SIG-M5 treated with dmso at 0.1 percent for 504 hours (cell line): ENCODE measurements at regions not wholly inside any gene's neighbourhood (a gene's known extent, or its start where the extent isn't known, plus 50 kb on each side); places are given as distances from the start of the nearest gene placed in this dataset.
"Not testable (repeated sequence)": the region's sequence is repeated elsewhere in the genome, so short reads cannot be mapped to it uniquely, and the experiment has no call there.

ENCODE experiments used
- DNase-seq: peaks from one replicate; lab custom pipeline; 2025; ENCODE audit not compliant: unreplicated experiment; lab: John Stamatoyannopoulos, UW

DNA sequence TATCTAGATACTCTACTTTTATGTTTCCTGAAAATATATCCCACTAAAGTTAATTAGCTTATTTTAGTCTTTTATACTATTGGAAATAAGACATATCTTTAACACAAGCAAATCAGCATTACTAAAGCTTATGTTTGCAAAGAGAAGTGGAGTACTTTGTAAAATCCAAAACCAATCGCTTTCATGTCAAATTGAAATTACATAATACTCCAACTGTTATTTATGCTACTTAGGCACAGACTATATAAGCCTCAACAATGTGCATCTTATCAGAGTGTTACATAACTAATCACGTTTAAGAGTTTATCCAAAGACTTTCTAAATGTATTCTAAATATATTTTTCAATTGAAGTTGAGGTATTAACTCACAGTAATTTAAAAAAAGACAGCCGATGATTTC is 200.0 kb downstream of the PCDH20 start:
- no peak for DNase-seq

DNA sequence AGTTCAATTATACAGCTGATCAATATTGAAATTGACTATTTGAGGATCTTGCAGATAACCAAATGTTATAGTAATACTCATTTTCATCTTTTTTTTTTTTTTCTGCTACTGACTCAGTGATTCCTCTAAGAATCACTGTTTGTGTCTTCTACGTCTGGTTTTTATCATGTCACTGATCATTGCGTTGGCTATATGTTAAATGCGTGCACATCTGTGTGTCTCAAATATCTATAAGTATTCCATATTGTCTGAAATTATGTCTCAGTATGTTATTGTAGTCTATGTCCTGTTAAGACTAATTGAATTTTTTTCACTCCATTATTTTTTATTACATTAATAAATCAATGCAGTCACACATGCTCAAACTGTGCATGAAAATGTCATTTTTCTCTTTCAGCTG is 200.5 kb downstream of the PCDH20 start:
- DNase-seq, result no peak

DNA sequence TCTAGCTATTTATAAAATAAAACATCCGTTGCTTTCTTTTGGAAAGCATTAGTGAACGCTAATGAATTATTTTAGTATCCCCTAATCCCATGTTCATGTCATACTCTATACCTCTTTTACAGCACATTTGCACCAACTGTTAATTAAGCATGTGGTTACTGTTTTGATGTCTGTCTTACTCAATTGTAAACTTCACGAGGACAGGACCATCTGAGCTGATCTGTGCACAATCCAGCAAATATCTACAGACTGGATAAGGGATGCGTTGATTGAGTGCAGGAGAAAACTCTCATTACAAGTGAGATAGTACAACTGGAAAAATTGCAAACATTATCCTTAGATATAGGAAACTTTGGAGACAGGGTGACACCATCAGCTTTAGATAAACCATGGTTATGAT is 201.1 kb downstream of the PCDH20 start:
- no peak for DNase-seq

DNA sequence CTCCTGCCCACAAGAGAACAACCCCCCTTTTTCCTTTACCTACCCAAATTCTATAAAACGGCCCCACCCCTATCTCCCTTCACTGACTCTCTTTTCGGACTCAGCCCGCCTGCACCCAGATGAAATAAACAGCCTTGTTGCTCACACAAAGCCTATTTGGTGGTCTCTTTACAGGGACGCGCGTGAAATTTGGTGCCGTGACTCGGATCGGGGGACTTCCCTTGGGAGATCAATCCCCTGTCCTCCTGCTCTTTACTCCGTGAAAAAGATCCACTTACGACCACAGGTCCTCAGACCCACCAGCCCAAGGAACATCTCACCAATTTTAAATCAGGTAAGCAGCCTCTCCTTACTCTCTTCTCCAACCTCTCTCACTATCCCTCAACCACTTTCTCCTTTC is 209.8 kb downstream of the PCDH20 start:
- not testable (repeated sequence) for DNase-seq

DNA sequence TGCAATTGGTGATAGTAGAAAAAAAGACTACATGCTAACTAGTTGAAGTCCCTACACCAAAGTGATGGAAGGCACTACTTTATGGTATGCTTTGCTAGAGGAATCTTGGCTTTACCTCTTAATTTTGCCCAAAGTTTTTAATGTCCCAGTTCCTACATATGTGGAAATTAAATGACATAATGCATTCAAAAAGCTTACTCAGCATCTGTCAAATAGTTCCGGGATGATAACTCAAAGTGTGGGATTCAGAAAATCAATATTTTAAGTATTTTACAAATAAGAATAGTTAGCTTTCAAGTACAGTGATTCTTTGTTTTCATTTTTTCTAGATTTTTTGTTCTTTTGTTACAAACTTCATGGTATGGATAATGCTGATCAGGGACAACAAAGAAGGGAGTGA is 211.6 kb downstream of the PCDH20 start:
- no peak for DNase-seq

DNA sequence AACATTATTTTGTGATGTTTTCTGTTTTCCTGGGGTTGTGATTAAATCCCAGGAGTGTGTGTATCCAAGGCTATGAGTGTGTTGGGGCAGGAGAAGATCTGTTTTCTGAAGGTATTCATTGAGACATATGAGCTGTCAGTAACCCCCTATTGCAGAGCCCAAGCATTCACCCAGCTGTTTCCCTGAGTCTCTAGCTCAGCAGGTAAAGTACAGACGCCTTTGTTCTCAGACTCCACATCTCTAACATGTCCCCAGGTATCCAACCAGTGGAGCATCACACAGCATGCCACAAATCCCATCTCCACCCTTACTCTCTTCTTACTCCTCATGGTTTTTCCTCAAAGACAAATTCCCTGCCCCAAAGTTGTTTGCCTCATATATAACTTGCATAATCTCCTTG is 213.6 kb downstream of the PCDH20 start:
- no peak for DNase-seq

DNA sequence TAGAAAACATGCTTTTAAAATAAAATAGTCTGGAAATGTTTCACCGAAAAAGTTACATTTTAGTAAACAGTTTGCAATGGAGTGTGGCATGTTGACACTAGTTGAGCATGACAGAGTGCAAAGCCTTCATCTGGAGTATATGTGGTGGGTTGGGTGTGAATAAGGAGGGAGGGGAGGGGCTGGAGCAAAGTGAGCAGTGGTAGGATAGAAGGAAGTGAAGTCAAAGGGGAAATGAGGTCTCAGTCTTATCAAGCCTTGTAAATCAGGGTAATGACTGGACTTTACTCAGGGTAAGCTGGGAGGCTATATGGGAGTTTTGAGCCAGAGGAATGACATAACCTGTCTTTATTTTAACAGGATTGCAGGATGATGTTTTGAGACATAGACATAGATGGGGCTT is 222.8 kb downstream of the PCDH20 start:
- no peak for DNase-seq

DNA sequence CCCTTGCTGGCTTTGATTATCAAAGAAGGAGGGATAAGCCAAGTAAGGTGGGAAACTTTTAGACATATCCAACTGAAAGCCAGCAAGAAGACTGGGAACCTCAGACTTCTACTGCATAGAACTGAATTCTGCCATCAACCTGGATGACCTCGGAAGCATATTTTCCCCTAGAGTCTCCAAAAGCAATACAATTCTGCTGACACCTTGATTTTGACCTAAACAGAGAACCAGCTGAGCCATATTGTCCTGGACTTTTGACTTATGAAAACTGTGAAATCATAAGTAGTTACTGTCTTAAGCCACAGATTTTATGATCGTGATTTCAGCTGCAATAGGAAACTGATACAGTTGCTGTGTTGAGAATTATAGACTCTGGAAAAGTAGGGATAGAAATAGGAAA is 227.6 kb downstream of the PCDH20 start:
- no peak for DNase-seq

DNA sequence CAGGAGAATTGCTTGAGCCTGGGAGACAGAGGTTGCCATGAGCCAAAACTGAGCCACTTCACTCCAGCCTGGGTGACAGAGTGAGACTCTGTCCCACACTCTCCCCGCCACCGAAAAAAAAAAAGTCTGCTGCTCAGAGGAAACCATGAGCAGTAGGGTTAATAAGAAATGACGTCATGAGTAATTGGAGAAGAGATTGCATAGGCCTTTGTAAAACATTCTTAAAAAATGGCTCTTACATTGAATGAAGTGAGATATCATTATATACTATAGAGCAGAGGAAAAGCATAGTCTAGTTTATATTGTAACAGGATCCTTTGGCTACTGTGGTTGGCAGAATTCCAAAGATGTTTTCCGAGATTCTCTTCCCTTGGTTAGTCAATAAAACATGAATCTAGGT is 228.2 kb downstream of the PCDH20 start:
- no peak for DNase-seq

DNA sequence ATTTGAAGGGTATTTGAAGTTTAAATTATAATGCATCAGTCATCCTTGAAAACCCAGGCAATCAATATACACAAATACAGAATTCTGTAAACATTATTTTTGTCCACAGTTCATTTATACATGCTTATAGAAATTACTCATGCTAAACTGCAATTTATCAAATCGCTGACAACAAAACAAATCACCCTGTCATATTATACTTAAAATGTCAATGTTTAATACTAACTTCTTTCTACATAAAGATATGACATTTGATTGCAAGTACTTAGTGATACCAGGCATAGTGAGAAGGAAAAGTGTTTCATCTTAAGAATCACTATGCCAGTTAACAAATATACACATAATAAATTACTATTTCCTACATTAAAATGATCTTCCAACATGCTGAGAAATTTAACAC is 232.0 kb downstream of the PCDH20 start:
- DNase-seq, result no peak

DNA sequence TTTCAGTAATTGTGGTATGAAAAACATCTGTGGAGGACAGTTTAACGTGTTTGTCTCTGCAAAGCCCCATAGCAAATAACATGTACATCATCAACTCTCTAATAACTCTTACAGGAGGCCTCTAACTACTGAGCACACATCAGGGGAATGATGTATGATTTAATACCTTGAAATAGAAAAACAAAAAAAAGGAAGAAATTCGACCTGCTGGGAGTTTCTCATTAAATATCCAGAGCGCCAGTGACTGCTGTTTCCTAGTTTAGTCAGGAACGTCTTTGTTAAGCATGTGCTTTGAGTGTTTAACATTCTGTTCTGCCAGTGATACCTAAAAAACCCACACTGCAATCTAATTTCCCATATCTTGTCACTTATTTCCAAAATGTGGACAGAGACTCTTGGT is 235.4 kb downstream of the PCDH20 start:
- no peak for DNase-seq

DNA sequence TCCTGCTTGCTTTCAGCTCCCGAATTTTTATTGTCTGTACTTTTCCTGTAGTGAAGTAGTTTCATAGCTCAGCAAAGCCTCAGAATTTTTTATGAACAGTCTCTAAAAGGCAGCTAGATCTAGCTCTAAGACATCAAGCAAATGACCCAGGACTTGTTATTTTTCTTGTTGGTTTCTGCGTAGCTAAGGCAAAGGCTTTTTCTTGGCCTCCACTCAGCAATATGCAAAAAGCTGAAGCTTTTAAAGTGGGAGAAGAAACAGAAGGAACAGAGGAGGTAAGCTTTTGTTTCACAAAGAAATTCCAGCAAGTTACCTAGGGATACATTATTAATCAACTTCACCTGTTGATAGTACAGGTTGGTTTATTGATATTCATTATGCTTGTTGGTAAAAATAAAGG is 235.9 kb downstream of the PCDH20 start:
- no peak for DNase-seq

DNA sequence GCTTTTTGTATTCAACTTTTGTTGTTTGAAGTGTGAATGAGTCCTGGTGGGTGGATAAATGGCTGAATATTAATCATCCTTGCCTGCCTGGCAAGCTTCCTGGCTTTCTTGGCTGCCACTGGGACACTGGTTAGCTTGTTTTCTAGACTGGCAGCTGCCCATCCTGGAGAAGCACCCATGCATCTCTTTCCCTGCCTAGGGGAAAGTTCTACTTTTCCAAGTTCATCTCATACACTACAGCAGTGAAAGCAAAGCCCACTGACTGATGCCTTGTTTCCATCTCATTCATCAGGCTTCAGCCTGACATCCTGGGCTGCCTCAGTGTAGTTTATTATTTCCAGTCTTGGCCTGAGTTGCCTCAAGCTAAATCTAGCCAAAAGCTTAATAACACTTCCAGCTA is 244.8 kb downstream of the PCDH20 start:
- DNase-seq, result no peak

DNA sequence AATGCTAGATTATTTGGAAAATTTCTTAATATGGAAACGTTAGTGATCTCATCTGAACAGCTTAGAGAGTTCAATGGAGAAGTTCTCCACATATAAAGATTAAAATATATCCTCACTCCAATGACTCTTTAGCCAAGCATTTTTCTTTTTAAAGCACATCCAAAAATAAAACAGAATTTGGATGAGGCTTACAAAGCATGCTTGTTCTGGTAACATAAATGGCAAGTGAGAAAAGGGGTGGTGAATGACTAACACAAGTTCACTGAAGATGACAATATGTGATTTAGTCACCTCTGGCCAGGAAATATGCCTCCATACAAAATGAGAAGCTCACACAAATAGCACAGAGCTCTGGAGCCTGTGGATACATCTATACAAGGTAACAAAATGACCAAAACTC is 253.0 kb downstream of the PCDH20 start:
- no peak for DNase-seq

DNA sequence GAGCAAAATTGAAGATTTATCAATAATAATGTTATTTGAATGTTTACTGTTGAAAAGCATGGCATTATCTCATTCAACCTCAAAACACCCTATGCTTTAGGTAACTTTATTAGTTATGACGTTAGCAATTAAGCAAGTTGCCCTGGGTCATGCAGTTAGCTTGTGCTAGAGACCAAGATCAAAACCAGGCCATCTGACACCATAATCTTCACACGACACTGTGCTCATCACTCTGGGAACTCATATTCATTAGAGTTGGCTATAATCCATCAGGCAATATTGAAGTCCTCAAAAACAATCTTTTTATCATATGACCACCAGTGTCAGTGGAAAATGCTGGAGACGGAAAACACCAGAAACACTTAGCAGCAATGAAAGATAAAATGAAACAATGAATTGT is 253.5 kb downstream of the PCDH20 start:
- no peak for DNase-seq

DNA sequence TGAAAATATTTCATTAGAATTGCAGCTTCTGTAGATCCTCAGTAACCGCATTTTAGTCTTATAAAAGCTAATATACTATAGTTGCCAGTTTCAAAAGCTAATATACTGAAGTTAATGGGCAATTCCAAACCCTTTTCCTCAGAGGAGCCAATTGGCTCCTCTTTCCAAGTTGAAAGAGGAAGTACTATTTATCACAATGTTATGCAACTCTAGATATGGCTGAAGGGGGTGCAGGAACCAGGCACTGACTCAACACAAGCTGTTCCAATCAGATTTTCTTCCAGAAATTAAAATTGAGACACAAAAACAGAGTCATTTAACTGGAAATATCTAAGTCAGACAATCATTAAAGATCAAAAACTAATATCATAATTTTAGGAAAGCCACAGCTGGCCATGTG is 258.9 kb downstream of the PCDH20 start:
- DNase-seq, result peak; percentile 50

DNA sequence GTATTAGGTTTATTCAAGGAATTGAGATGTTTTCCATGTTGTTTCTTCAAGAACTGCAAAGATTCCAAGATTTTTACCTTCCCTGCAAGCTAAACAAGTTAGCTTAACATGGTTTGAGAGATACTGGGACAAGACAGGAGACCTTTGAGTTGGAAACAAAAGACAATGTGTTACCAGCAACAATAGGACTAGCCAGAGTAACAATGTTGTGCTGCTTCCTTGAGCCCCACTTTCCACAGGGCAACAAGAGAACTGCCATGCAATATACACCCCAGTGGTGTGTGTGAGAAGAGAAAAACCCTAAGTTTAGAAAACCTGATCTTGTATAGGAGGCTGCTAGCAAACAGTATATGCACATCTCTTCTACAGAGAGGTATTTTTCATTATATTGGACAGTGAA is 264.6 kb downstream of the PCDH20 start:
- no peak for DNase-seq

DNA sequence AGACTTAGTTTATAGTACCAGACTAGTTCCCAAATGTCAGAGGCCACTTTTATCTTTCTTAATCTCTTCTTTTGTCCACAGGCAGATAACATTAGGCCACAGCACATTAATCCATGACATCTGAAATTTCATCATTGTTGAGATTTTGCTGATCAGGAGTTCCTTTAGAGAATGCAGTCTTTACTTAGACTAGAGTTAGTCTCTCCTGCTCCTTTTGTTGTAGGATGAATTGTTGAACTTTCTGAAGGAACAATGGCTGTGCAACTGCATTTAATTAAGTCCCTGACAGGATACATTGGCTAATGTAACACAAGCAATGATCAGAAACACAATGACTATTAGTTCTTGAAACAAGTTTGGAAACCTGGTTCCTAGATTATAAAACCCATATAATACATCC is 266.3 kb downstream of the PCDH20 start:
- DNase-seq, result no peak

DNA sequence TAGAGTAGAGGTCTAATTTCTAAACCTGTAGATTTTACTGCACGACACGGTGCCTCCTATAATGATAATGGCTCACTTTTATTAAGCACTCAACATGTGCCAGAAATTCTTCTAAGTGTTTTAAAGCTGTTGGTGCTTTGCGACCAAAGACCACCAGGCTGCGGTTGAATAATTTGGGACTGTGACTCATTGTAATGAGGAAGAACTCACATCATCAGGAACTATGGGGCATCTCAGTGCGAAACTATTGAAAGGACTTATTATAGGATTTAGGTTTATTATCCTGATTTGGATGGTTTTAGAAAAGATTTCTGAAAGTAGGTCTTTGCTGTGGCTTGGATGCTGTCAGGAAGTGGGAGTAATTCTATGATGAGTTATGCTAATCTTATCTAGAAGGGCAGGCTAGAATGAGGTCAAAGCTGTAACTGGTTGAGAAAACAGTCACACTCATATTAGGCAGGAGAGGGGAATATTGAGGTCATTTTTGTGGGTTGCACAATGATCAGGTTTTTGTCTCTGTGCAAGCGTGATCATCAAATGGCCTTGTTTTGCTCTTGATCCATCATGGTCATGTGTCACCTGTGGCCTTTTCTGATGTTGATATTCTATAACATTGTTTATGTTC is 266.8 kb downstream of the PCDH20 start:
- DNase-seq, result no peak

DNA sequence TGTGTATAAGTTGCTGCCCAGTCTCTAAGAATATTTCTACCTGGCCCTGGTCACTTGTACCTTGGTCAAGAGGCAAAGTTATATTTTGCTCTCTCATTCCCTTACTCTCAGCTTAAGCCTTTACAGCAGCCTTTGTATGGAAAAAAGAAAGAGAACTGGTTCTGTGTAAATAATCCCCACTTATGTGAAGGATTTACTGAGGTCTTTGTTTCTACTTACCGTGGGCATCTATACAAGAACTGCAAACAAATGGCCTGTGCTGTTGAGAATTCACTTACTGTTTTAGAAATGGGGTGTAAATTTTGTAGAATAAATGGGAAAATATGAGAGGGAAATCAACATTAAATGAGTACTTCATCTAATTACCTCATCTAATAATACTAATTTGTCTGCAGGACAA is 267.4 kb downstream of the PCDH20 start:
- DNase-seq, result no peak

DNA sequence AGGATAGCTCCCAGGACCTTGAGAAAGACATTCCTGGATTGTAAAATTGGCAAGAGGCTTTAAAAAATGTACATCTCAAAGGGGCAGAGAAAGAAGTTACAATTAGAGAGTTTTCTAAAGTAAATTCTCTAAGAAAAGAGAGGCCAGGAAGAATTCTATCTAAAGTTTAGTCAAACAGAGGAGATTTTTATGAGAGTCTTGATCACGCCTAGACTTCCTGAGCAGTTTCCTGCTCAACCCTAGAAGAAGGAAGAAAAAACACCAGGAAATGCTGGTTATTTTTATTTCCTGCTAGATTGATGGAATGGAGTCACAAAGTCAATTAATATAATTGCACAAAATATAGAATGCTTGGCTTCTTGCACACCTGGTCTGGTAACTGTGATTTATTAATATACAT is 269.1 kb downstream of the PCDH20 start:
- no peak for DNase-seq

DNA sequence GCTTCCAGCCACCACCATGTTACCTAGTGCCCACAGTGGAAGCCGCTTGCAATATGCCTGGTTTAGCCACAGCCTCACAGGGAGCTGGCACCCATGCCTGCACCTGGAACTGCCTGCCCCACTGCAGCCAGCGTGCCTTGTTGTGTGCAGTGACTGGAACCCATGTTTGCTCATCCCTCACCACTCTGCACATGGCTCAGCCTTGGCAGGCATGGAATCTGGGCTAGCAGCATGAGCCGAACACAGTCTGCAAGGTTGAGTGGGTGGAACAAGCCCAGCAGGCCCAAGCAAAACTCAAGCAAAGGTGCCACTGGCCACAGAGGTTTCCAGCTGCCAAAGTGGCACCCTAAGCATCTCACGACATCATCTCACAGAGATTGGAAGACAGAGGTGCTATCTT is 269.5 kb downstream of the PCDH20 start:
- no peak for DNase-seq

DNA sequence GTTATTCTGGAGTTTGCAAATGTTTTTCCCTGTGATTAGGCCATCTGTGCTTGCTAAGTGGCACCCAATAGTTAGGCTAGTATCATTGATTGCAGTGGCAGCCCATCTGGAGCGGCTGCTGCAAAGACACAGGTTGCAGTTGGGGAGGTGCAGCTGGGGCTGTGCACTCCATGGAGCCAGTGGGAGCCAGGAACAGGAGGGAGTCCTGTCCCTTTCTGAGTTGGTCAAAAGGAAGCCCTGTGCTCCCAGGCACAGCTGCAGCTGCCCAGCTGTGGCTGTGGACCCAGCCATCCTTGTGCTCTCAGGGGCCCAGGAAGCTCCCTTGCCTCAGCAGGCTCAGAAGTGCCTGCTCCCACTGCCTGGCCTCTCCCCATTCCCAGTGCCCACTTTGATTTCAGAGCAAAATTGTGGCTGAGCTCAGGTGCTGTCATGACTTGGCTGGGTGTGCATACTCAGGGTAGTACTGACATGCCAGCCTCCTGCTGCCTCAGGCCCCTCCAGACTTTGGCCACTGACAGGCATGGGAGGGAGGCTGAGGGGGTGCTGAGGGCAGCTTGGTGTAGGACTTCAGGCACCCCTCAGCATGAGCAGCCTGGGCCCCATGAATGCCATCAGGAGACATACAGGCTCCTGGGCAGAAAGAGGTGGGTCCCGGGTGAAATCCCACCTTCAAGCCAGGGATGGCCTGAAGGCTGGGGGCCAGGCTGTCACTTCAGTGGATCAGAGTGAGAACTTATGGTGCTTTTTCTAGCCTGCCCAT is 270.6 kb downstream of the PCDH20 start:
- DNase-seq, result no peak
